Heart right ventricle (tissue), 16 donors: ENCODE measurements at regions not wholly inside any gene's neighbourhood (a gene's known extent, or its start where the extent isn't known, plus 50 kb on each side); places are given as distances from the start of the nearest gene placed in this dataset.

Experiments
- ATAC-seq, 8 donors: fragments of 200-7000 bp; cut with Tn5 transposase; one replicate each; pipeline ENCODE4 v1.9.1; 2020; ENCODE audit warnings: mild to moderate bottlenecking in 8 of 8, moderate library complexity in 8 of 8, moderate number of reproducible peaks in 1 of 8
- DNase-seq, 2 donors: peaks; one replicate each; pipeline ENCODE4 v3.0.0-alpha.2; 2020
- H3K27ac ChIP-seq, 10 donors: fragments of 200-600 bp; sonication (generic) in 2 of 10; one replicate each; pipeline versions ENCODE4 v1.5.0 to v1.8.0; 2020 to 2022; ENCODE audit warnings: mild to moderate bottlenecking in 3 of 10
- H3K27me3 ChIP-seq, 7 donors: fragments of 200-600 bp; one replicate each; pipeline ENCODE4 v1.8.0; 2021 to 2022; ENCODE audit warnings: mild to moderate bottlenecking in 2 of 7
- H3K36me3 ChIP-seq, 9 donors: fragments of 200-600 bp; sonication (generic) in 1 of 9; one replicate each; pipeline versions ENCODE4 v1.5.0 to v1.8.0; 2020 to 2022; ENCODE audit warnings: mild to moderate bottlenecking in 2 of 9
- H3K4me1 ChIP-seq, 9 donors: fragments of 200-600 bp; sonication (generic) in 1 of 9; one replicate each; pipeline versions ENCODE4 v1.5.0 to v1.8.0; 2020 to 2022; ENCODE audit warnings: mild to moderate bottlenecking in 4 of 9
- H3K4me3 ChIP-seq, 10 donors: fragments of 200-600 bp; sonication (generic) in 2 of 10; one replicate each; pipeline versions ENCODE4 v1.5.0 to v1.8.0; 2020 to 2022; ENCODE audit warnings: mild to moderate bottlenecking in 7 of 10, moderate library complexity in 2 of 10
- H3K9me3 ChIP-seq, 11 donors: fragments of 200-600 bp in 10 of 11; sonication (generic) in 2 of 11; one replicate each; pipeline versions ENCODE4 v1.5.0 to v1.8.0; 2013 to 2022; ENCODE audit warnings: mild to moderate bottlenecking in 2 of 11, control low read depth in 1 of 11, moderate library complexity in 1 of 11
- WGBS, 2 donors: extraction: QIAGEN DNeasy Blood & Tissue Kit; methylation state at CpG; one replicate each; pipeline ENCODE4 v1.1.7; 2013; ENCODE audit warnings: inconsistent platforms in 1 of 2; 5-methylcytosine and 5-hydroxymethylcytosine counted together
- intact Hi-C, 10 donors: fragments of 100-400 bp; cut with DNase I; formaldehyde crosslinking; loops; one replicate each; pipeline versions ENCODE4 v1.11.1 to v1.14.2; 2022
- TF ChIP-seq, protein P1 (sequence below), 9 donors: fragments of 200-600 bp; sonication (generic) in 2 of 9; IDR thresholded peaks; one replicate each; pipeline versions ENCODE4 v1.5.0 to v1.8.0; 2021 to 2022; ENCODE audit warnings: antibody characterized with exemption in 9 of 9, mild to moderate bottlenecking in 5 of 9, moderate library complexity in 1 of 9
- donor health status: Arrhythmogenic right ventricular cardiomyopathy.
- donor health status: ischemic (EF 13 %, LVEDD 7.1; RV severe dilation, severe dysfunction).
- donor health status: healthy with polysubstance abuse.
- donor health status: DM: no; HTN: yes; CAD: no.
- donor health status: DM: no; HTN: no; CAD: no.
- donor health status: ischemic (EF 25% LVEDD 6.9; RV normal size, moderate dysfunction).
- donor health status: ischemic (EF 25% LVEDD 5.7; RV mildly dilated, moderate dysfunction).
- donor health status: healthy.
- donor health status: DM: yes; HTN: yes; CAD: no.
- donor health status: Ischemic cardiomyopathy.
- donor health status: ischemic (EF 35%, LVEDD 5.7; RV mildly dilated, moderate dysfunction).
- donor health status: nonischemic (EF 11% LVEDD 7.7; RV severe dilation, severe dysfunction).
- donor health status: DM: yes; HTN: yes; CAD: no.
- donor health status: PGD.
- donor health status: ischemic (EF 29% LVEDD 5.4; RV normal size, mild dysfunction).
- donor health status: nonischemic (EF 23%, LVEDD 6.1; RV moderate dilation, normal function).

GRCh38 chr22:48993655-48994054, 834.0 kb downstream of the BRD1 start:
- intact Hi-C loops, result no loop called here
- ATAC-seq (no peak), DNase-seq (no peak)
- no peak overlapping the region for H3K4me3 ChIP-seq
- H3K4me1 ChIP-seq, result no peaks in the 10 kb centered on the region
- 71 to 74% methylated on average over 5 of the region's 5 CpGs for WGBS, 2 donors
- H3K27me3 ChIP-seq, result peaks cover 0 to 8% (median 0%) of the 10 kb centered on the region in 7 donors
- TF ChIP-seq, protein P1, sequence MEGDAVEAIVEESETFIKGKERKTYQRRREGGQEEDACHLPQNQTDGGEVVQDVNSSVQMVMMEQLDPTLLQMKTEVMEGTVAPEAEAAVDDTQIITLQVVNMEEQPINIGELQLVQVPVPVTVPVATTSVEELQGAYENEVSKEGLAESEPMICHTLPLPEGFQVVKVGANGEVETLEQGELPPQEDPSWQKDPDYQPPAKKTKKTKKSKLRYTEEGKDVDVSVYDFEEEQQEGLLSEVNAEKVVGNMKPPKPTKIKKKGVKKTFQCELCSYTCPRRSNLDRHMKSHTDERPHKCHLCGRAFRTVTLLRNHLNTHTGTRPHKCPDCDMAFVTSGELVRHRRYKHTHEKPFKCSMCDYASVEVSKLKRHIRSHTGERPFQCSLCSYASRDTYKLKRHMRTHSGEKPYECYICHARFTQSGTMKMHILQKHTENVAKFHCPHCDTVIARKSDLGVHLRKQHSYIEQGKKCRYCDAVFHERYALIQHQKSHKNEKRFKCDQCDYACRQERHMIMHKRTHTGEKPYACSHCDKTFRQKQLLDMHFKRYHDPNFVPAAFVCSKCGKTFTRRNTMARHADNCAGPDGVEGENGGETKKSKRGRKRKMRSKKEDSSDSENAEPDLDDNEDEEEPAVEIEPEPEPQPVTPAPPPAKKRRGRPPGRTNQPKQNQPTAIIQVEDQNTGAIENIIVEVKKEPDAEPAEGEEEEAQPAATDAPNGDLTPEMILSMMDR (IDR thresholded peaks at IDR 0.05), result no peak
- H3K9me3 ChIP-seq, result no peaks in the 10 kb centered on the region
- no peaks in the 10 kb centered on the region for H3K36me3 ChIP-seq
- no peak overlapping the region for H3K27ac ChIP-seq

GRCh38 chr22:48984639-48985038, 843.0 kb downstream of the BRD1 start:
- H3K9me3 ChIP-seq, result no peaks in the 10 kb centered on the region
- H3K4me1 ChIP-seq, result no peaks in the 10 kb centered on the region
- H3K27me3 ChIP-seq, result peaks cover 0 to 27% (median 13%) of the 10 kb centered on the region in 7 donors
- intact Hi-C loops, result no loop called here
- ATAC-seq (no peak), DNase-seq (no peak)
- TF ChIP-seq, protein P1 (IDR thresholded peaks at IDR 0.05), result no peak
- H3K36me3 ChIP-seq, result no peaks in the 10 kb centered on the region
- H3K27ac ChIP-seq, result no peak overlapping the region
- no peak overlapping the region for H3K4me3 ChIP-seq
- 82% methylated on average over 14 of the region's 14 CpGs for WGBS, 2 donors

DNA sequence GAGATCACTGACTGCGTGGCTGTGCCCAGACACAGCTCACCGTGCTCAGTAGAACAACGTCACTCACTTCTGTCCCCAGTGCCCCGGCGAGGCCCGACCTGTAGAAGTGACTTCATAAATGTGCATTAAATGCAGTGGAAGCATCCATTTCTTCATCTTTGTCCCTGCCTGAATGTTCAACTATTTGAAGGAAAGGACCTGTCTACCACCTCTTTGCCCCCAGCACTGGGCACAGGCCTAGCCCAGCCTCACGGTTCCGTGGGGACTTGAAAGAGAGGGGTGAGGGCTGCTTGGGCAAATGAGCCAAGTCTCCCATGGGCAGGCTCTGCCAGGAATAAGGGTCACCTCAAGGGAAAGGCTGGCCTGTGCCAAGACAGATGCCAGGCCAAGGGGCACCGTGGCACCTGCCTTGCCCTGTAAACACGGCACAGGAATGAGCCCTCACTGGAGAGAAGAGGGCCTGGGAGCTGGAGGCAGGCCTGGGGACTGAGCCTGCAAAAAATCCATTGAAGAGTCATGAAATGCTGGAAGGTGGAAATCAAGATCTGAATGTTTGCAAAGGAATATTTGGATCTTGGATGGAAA, 845.3 kb downstream of the BRD1 start:
- no peaks in the 10 kb centered on the region for H3K36me3 ChIP-seq
- H3K27me3 ChIP-seq, result peaks cover 0 to 40% (median 16%) of the 10 kb centered on the region in 7 donors
- TF ChIP-seq, protein P1 (IDR thresholded peaks at IDR 0.05), result no peak
- intact Hi-C loops, result no loop called here
- 84 to 86% methylated on average over 10 of the region's 10 CpGs for WGBS, 2 donors
- no peak overlapping the region for H3K27ac ChIP-seq
- peaks cover 0 to 2% (median 0%) of the 10 kb centered on the region in 11 donors for H3K9me3 ChIP-seq
- DNase-seq (no peak), ATAC-seq (no peak)
- H3K4me1 ChIP-seq, result no peaks in the 10 kb centered on the region
- H3K4me3 ChIP-seq, result no peak overlapping the region

GRCh38 chr22:48981371-48982061, 846.2 kb downstream of the BRD1 start:
- 59% methylated on average over 20 of the region's 20 CpGs for WGBS, 2 donors
- Histone ChIP-seq H3K36me3 (no peaks in the 10 kb centered on the region), H3K27me3 (peaks cover 0 to 44% (median 21%) of the 10 kb centered on the region in 7 donors), H3K9me3 (peaks cover 0 to 2% (median 0%) of the 10 kb centered on the region in 11 donors), H3K4me3 (no peak overlapping the region), H3K27ac (no peak overlapping the region), H3K4me1 (no peaks in the 10 kb centered on the region)
- ATAC-seq (no peak), DNase-seq (no peak)
- TF ChIP-seq, protein P1 (IDR thresholded peaks at IDR 0.05), result no peak
- intact Hi-C loops, result no loop called here
